ENCODE measurements at regions not wholly inside any gene's neighbourhood (a gene's known extent, or its start where the extent isn't known, plus 50 kb on each side); places are given as distances from the start of the nearest gene placed in this dataset.

- TF ChIP-seq CTCF (conservative IDR thresholded peaks at IDR 0.05 in 1 of 2, IDR thresholded peaks at IDR 0.05 in 1 of 2; ENCODE audit: low read depth in 1 of 2, low read length in 2 of 2), result no peak
- TF ChIP-seq EZH2 (IDR thresholded peaks at IDR 0.05; ENCODE audit: low read length, missing control alignments), result no peak
Observed at GRCh38 chr13:44195245-44195644, 178.4 kb upstream of the SERP2 start.

All from fibroblast of lung (primary cell).